ENCODE measurements at regions not wholly inside any gene's neighbourhood (a gene's known extent, or its start where the extent isn't known, plus 50 kb on each side); places are given as distances from the start of the nearest gene placed in this dataset.

DNA sequence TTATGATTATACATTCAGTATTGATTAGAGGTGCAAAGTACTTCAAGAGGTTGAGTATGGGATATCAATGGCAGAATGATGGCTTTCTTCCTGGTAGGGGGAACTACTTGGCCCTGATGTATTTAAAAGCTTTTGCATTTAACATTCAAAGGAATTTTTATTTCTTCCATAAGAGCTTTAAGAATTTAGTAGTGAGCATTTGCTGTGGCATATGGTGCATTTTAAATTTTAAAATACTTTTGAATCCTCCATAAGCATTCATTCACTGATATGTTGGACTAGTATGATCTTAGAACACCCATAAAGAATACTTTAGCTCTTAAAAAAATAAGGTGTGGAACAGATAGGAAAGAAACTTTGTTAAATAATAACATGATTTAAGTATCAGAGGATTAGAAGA, 191.9 kb upstream of the PPP1R3A start:
- H3K27ac Mint-ChIP-seq (ENCODE audit: unreplicated experiment) = no peak overlapping the region
- no peak for TF ChIP-seq CTCF (IDR thresholded peaks at IDR 0.05)
- H3K4me3 Mint-ChIP-seq (ENCODE audit: unreplicated experiment) = no peak overlapping the region
- no peak for DNase-seq (ENCODE audit: extremely low spot score, unreplicated experiment)
- peaks cover 6% of the 10 kb centered on the region for H3K36me3 Mint-ChIP-seq (ENCODE audit: unreplicated experiment)
- H3K4me1 Mint-ChIP-seq (ENCODE audit: unreplicated experiment) = peaks cover 42% of the 10 kb centered on the region
- H3K27me3 Mint-ChIP-seq (ENCODE audit: unreplicated experiment) = no peaks in the 10 kb centered on the region
- H3K9me3 Mint-ChIP-seq (ENCODE audit: unreplicated experiment) = no peaks in the 10 kb centered on the region

DNA sequence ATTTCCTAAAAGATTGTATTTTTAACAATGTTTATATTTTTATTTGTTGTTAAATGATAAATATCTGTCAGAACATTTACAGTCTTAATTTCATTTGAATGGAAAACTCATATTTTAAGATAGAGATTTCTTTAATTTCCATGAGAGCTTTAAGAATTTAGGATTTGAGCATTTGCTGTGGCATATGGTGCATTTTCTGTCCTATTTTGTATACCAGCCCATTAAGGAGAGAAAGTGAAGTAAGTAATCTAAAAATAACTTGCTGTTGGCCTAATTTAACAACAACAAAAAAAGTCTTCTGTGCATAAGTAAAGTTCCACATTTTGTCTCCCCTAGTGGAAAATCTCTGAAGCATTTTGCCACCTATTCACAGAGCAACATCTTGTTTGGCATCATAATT, 190.9 kb upstream of the PPP1R3A start:
- Mint-ChIP-seq H3K27me3 (ENCODE audit: unreplicated experiment) (no peaks in the 10 kb centered on the region), H3K27ac (ENCODE audit: unreplicated experiment) (peak overlapping the region; percentile 54)

GRCh38 chr7:114109304-114109703, 190.5 kb upstream of the PPP1R3A start:
- no peak overlapping the region for H3K27ac Mint-ChIP-seq (ENCODE audit: unreplicated experiment)

More for the DNA sequence above, 190.9 kb upstream of the PPP1R3A start:
- Mint-ChIP-seq H3K36me3 (ENCODE audit: unreplicated experiment) (peaks cover 6% of the 10 kb centered on the region), H3K4me3 (ENCODE audit: unreplicated experiment) (no peak overlapping the region), H3K9me3 (ENCODE audit: unreplicated experiment) (no peaks in the 10 kb centered on the region), H3K4me1 (ENCODE audit: unreplicated experiment) (peaks cover 42% of the 10 kb centered on the region)
- DNase-seq (ENCODE audit: extremely low spot score, unreplicated experiment) = no peak
- peak; percentile 26 for TF ChIP-seq CTCF (IDR thresholded peaks at IDR 0.05)

GRCh38 chr7:114108510-114108909, 189.7 kb upstream of the PPP1R3A start:
- Mint-ChIP-seq H3K36me3 (ENCODE audit: unreplicated experiment) (peaks cover 6% of the 10 kb centered on the region), H3K9me3 (ENCODE audit: unreplicated experiment) (no peaks in the 10 kb centered on the region), H3K27me3 (ENCODE audit: unreplicated experiment) (no peaks in the 10 kb centered on the region), H3K4me1 (ENCODE audit: unreplicated experiment) (peaks cover 53% of the 10 kb centered on the region), H3K4me3 (ENCODE audit: unreplicated experiment) (no peak overlapping the region), H3K27ac (ENCODE audit: unreplicated experiment) (no peak overlapping the region)
- DNase-seq (ENCODE audit: extremely low spot score, unreplicated experiment) = no peak
- no peak for TF ChIP-seq CTCF (IDR thresholded peaks at IDR 0.05)

More at GRCh38 chr7:114109304-114109703, 190.5 kb upstream of the PPP1R3A start:
- TF ChIP-seq CTCF (IDR thresholded peaks at IDR 0.05) = no peak
- H3K9me3 Mint-ChIP-seq (ENCODE audit: unreplicated experiment) = no peaks in the 10 kb centered on the region
- no peaks in the 10 kb centered on the region for H3K27me3 Mint-ChIP-seq (ENCODE audit: unreplicated experiment)
- H3K36me3 Mint-ChIP-seq (ENCODE audit: unreplicated experiment) = peaks cover 6% of the 10 kb centered on the region
- H3K4me3 Mint-ChIP-seq (ENCODE audit: unreplicated experiment) = no peak overlapping the region
- DNase-seq (ENCODE audit: extremely low spot score, unreplicated experiment) = no peak
- peaks cover 45% of the 10 kb centered on the region for H3K4me1 Mint-ChIP-seq (ENCODE audit: unreplicated experiment)

DNA sequence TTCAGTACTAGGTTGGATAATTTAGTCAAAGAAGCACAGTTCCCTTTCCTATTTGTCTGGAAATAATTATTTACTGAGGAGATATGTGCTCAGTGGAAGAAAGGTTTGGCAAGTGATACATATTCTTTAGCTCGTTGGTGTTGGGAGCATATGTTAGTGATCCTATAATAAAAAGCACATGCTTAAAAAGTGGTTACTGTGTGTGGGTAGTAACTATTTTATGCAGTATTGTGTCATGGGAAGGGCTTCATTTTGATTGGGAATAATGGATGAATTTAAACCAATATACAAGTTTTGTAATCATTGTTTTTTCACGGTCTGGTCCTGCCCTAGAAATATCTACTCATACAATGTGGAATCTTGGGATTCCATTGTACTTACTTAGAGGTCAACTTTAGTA, 188.7 kb upstream of the PPP1R3A start:
- Mint-ChIP-seq H3K9me3 (ENCODE audit: unreplicated experiment) (no peaks in the 10 kb centered on the region), H3K36me3 (ENCODE audit: unreplicated experiment) (peaks cover 2% of the 10 kb centered on the region), H3K4me3 (ENCODE audit: unreplicated experiment) (no peak overlapping the region), H3K27me3 (ENCODE audit: unreplicated experiment) (no peaks in the 10 kb centered on the region), H3K4me1 (ENCODE audit: unreplicated experiment) (peaks cover 62% of the 10 kb centered on the region), H3K27ac (ENCODE audit: unreplicated experiment) (peak overlapping the region; percentile 76)
- no peak for DNase-seq (ENCODE audit: extremely low spot score, unreplicated experiment)
- no peak for TF ChIP-seq CTCF (IDR thresholded peaks at IDR 0.05)

Data from osteocyte (in vitro differentiated cells).